GM12865 (cell line): ENCODE measurements at regions not wholly inside any gene's neighbourhood (a gene's known extent, or its start where the extent isn't known, plus 50 kb on each side); places are given as distances from the start of the nearest gene placed in this dataset.

Experiments used
- DNase-seq: peaks from one replicate; pipeline ENCODE4 v3.0.0; 2010; ENCODE audit warnings: low read depth
- H3K4me3 ChIP-seq: 2 replicates; pipeline ENCODE4 v1.5.1; 2011; ENCODE audit warnings: mild to moderate bottlenecking, low read depth, low read length, control low read depth
- CTCF ChIP-seq: IDR thresholded peaks from 2 replicates; pipeline ENCODE4 v1.5.1; 2011; ENCODE audit warnings: low read length, control low read depth, low read depth, inconsistent platforms; ENCODE audit not compliant: insufficient read depth; ENCODE audit errors: missing control alignments

- no peak overlapping the region for H3K4me3 ChIP-seq
- no peak for DNase-seq
- no peak for TF ChIP-seq CTCF
Measured at GRCh38 chr10:10938676-10939075, 79.0 kb upstream of the CELF2 start.

GRCh38 chr10:10941127-10941730, 76.4 kb upstream of the CELF2 start:
- H3K4me3 ChIP-seq, result no peak overlapping the region
- TF ChIP-seq CTCF, result no peak
- DNase-seq, result no peak

DNA sequence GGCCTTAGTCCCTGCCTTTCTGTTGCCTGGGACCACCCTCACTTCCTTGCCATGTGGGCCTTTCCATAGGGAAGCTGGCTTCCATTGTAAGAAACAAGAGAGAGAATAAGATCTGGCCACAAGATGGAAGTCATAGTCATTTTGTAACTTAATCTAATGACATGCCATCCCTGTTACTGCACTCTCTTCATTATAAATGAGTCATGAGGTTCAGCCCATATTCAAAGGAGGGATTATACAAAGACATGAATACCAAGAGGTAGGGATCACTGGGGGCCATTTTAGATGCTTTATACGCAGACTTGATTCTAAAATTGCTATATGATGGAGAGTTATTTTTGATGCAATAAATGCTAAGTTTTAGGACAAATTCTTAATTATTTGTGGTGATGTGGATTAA, 75.2 kb upstream of the CELF2 start:
- no peak for DNase-seq
- no peak for TF ChIP-seq CTCF
- no peak overlapping the region for H3K4me3 ChIP-seq

DNA sequence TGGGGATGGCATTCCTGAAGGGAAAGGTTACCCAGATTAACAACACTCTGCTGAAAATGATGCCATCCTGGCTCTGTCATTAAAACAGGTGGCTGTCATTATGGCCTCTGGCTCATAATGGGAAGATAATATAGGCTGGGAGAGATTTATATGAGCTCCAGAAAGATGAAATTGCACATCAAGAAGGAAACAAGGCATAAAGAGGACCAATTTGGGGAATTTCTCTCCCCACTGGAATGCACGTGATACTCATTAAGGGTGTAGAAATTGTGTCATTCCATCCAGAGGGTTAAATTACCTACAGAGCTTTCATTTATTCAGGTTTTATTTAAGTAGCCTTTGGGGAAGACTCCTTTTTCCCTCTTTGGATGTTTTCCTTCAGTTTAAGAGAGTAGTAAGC, 71.6 kb upstream of the CELF2 start:
- no peak overlapping the region for H3K4me3 ChIP-seq
- DNase-seq, result no peak
- TF ChIP-seq CTCF, result no peak

DNA sequence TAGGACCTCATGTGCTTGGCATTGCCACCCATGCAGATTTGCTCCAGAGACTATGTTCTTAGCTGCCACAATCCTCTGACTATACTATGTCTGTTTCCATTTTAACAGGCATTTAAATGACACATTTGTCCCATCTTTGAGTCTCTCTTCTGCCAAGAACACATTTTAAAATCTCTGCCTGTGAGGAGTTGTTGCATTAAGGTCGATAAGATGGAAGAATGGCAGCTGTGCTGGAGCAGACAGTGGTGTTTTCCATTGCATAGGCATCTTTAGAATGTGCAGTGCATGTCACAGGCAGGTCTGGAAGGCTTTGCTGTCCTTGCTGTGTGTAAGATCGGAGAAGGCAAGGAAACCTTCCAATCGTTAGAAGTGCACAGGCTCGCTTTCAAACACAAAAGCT, 70.9 kb upstream of the CELF2 start:
- no peak for TF ChIP-seq CTCF
- no peak overlapping the region for H3K4me3 ChIP-seq
- DNase-seq, result no peak

- no peak for DNase-seq
- no peak overlapping the region for H3K4me3 ChIP-seq
- TF ChIP-seq CTCF, result no peak
Measured at GRCh38 chr10:10951675-10952074, 66.0 kb upstream of the CELF2 start.

DNA sequence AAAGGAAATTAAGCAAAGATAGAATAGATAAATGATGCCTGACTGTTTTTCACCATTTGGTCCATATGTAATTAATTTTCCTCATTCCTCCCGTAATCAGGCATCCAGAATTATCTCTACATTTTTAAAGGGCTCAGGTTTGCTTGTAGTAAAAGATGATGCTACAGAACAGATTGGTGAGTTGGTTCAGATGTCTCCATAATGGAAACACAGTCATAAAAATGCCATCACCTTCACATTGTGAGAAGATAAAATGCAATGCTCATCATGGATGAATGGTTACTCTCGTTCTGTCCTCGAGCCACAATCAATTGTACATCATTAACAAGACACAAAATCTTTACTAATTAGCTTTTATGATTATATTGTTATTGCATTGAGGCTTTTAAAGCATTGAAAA, 64.9 kb upstream of the CELF2 start:
- DNase-seq, result no peak
- H3K4me3 ChIP-seq, result no peak overlapping the region
- TF ChIP-seq CTCF, result no peak
